GM12878 (cell line): ENCODE measurements at regions not wholly inside any gene's neighbourhood (a gene's known extent, or its start where the extent isn't known, plus 50 kb on each side); places are given as distances from the start of the nearest gene placed in this dataset.

Experiments used
- ATAC-seq: fragments of 200-7000 bp; cut with Tn5 transposase; 3 replicates; pipeline ENCODE4 v1.9.1; 2020; ENCODE audit warnings: mild to moderate bottlenecking, moderate library complexity
- BruUV-seq: library from RNA; stranded (reverse); fragments of 400-500 nt; replicated peaks from 2 replicates; lab custom pipeline; 2021; lab: Mats Ljungman, UMichigan
- CTCF ChIA-PET: fragments of 300-600 bp; sonication (Branson Sonifier 250); formaldehyde crosslinking; extraction: SDS; loops from one replicate; lab custom pipeline; 2021; ENCODE audit warnings: inconsistent platforms; lab: Yijun Ruan, JAX
- POLR2A ChIA-PET: fragments of 350-600 bp; formaldehyde crosslinking; extraction: SDS; loops from one replicate; lab custom pipeline; 2021; ENCODE audit warnings: inconsistent platforms; lab: Charles Lee
- RAD21 ChIA-PET: fragments of 300-600 bp; sonication (Branson Sonifier 250); formaldehyde crosslinking; loops from one replicate; lab custom pipeline; 2023; ENCODE audit warnings: antibody characterized with exemption; ENCODE audit not compliant: unreplicated experiment; lab: Charles Lee
- SMC1A ChIA-PET: fragments of 300-600 bp; sonication (Branson Sonifier 250); formaldehyde crosslinking; loops from one replicate; lab custom pipeline; 2023; ENCODE audit not compliant: unreplicated experiment, uncharacterized antibody; lab: Charles Lee
- DNase-seq: peaks from one replicate; pipeline ENCODE4 v3.0.0-alpha.2; 2011; ENCODE audit warnings: low read depth, low spot score
- FAIRE-seq: peaks from 3 replicates; lab custom pipeline; 2011; peaks lifted over from hg19 to GRCh38; lab: Jason Lieb, UNC
- H2AFZ ChIP-seq: 2 replicates; pipeline ENCODE4 v1.6.0; 2011; ENCODE audit warnings: low read depth, low read length, control low read depth; ENCODE audit not compliant: control insufficient read depth
- H3K27ac ChIP-seq: 2 replicates; pipeline ENCODE4 v1.5.1; 2011; ENCODE audit warnings: control low read depth; ENCODE audit not compliant: control insufficient read depth, insufficient read depth
- H3K27me3 ChIP-seq, 2 experiments: replicated peaks in 1 of 2; 2 replicates each; pipeline versions ENCODE4 v1.6.0 to v1.6.1; 2011; ENCODE audit warnings: low read length in 1 of 2; ENCODE audit not compliant: control insufficient read depth in 2 of 2, insufficient read depth in 2 of 2
- H3K36me3 ChIP-seq, 2 experiments: 2 replicates each; pipeline ENCODE4 v1.5.1; 2011; ENCODE audit warnings: low read length in 1 of 2; ENCODE audit not compliant: control insufficient read depth in 2 of 2, insufficient read depth in 2 of 2
- H3K4me1 ChIP-seq: 2 replicates; pipeline ENCODE4 v1.6.1; 2011; ENCODE audit warnings: mild to moderate bottlenecking, low read length, moderate library complexity, mixed read lengths; ENCODE audit not compliant: control insufficient read depth, insufficient read depth
- H3K4me2 ChIP-seq: 2 replicates; pipeline ENCODE4 v1.6.0; 2011; ENCODE audit warnings: control low read depth; ENCODE audit not compliant: control insufficient read depth, insufficient read depth
- H3K4me3 ChIP-seq: fragments of 200-600 bp; sonication (generic); 2 replicates; pipeline ENCODE4 v1.5.1; 2016
- H3K79me2 ChIP-seq: 2 replicates; pipeline ENCODE4 v1.6.0; 2011; ENCODE audit warnings: low read length; ENCODE audit not compliant: control insufficient read depth, insufficient read depth
- H3K9ac ChIP-seq: 2 replicates; pipeline ENCODE4 v1.8.0; 2011; ENCODE audit warnings: low read length, control low read depth, mixed read lengths; ENCODE audit not compliant: control insufficient read depth, insufficient read depth
- H3K9me3 ChIP-seq: replicated peaks from 3 replicates; pipeline ENCODE4 v1.5.1; 2011; ENCODE audit warnings: mild to moderate bottlenecking, low read length; ENCODE audit not compliant: control insufficient read depth, insufficient read depth
- H4K20me1 ChIP-seq: 2 replicates; pipeline ENCODE4 v1.6.0; 2011; ENCODE audit not compliant: control insufficient read depth, insufficient read depth
- ATF7 ChIP-seq: fragments of 450-650 bp; IDR thresholded peaks from 2 replicates; pipeline ENCODE4 v1.6.1; 2016; ENCODE audit warnings: low read depth, mild to moderate bottlenecking
- BMI1 ChIP-seq: fragments of 450-650 bp; IDR thresholded peaks from 2 replicates; pipeline ENCODE4 v1.6.1; 2016; ENCODE audit warnings: mild to moderate bottlenecking, moderate library complexity, borderline replicate concordance
- CBFB ChIP-seq: IDR thresholded peaks from 2 replicates; pipeline ENCODE4 v1.6.1; 2016; ENCODE audit warnings: antibody characterized with exemption, low read depth
- CBX3 ChIP-seq: fragments of 200-600 bp; sonication (generic); IDR thresholded peaks from 2 replicates; pipeline ENCODE4 v1.6.1; 2016; ENCODE audit warnings: low read depth, borderline replicate concordance
- CREB1 ChIP-seq: IDR thresholded peaks from 2 replicates; pipeline ENCODE4 v1.6.1; 2012; ENCODE audit warnings: low read depth, mild to moderate bottlenecking, inconsistent platforms
- EED ChIP-seq: sonication (generic); IDR thresholded peaks from 2 replicates; pipeline ENCODE4 v1.6.1; 2016; ENCODE audit warnings: antibody characterized with exemption, low read depth
- EP300 ChIP-seq, 2 experiments: fragments of 150-350 bp in 1 of 2; IDR thresholded peaks; 2 replicates each; pipeline ENCODE4 v1.6.1; 2011 to 2012; ENCODE audit warnings: low read depth in 2 of 2, low read length in 2 of 2, borderline replicate concordance in 1 of 2, improper control_type of control experiment in 1 of 2, inconsistent platforms in 1 of 2; ENCODE audit not compliant: control insufficient read depth in 1 of 2
- KLF5 ChIP-seq: fragments of 450-650 bp; IDR thresholded peaks from 2 replicates; pipeline ENCODE4 v1.6.1; 2014; ENCODE audit warnings: mild to moderate bottlenecking; ENCODE audit not compliant: partially characterized antibody
- NFXL1 ChIP-seq: fragments of 450-650 bp; IDR thresholded peaks from 2 replicates; pipeline ENCODE4 v1.6.1; 2017; ENCODE audit warnings: antibody characterized with exemption, mild to moderate bottlenecking, borderline replicate concordance
- PAX5 ChIP-seq: IDR thresholded peaks from 2 replicates; pipeline ENCODE4 v1.6.1; 2011; ENCODE audit warnings: low read depth, low read length, borderline replicate concordance
- POU2F2 ChIP-seq: IDR thresholded peaks from 3 replicates; pipeline ENCODE4 v1.6.1; 2011; ENCODE audit warnings: low read depth, mild to moderate bottlenecking, low read length, borderline replicate concordance
- RCOR1 ChIP-seq: conservative IDR thresholded peaks from 2 replicates; pipeline ENCODE4 v1.6.1; 2012; ENCODE audit warnings: low read depth, low read length, improper control_type of control experiment
- SREBF2 ChIP-seq: IDR thresholded peaks from 2 replicates; pipeline ENCODE4 v1.6.1; 2012; ENCODE audit warnings: mild to moderate bottlenecking, low read length
- STAT3 ChIP-seq: IDR thresholded peaks from 2 replicates; pipeline ENCODE4 v1.6.1; 2011; ENCODE audit warnings: low read depth, low read length, improper control_type of control experiment
- TAF1 ChIP-seq: IDR thresholded peaks from 2 replicates; pipeline ENCODE4 v1.6.1; 2011; ENCODE audit warnings: mild to moderate bottlenecking, low read depth, low read length, borderline replicate concordance
- TCF7 ChIP-seq: IDR thresholded peaks from 2 replicates; pipeline ENCODE4 v1.6.1; 2014; ENCODE audit warnings: antibody characterized with exemption, borderline replicate concordance
- ZNF384 ChIP-seq: IDR thresholded peaks from 2 replicates; pipeline ENCODE4 v1.6.1; 2012; ENCODE audit warnings: low read depth, mild to moderate bottlenecking, low read length, improper control_type of control experiment, borderline replicate concordance
- ZSCAN29 ChIP-seq: fragments of 450-650 bp; IDR thresholded peaks from 2 replicates; pipeline ENCODE4 v1.6.1; 2017; ENCODE audit warnings: mild to moderate bottlenecking, moderate library complexity
- ZZZ3 ChIP-seq: IDR thresholded peaks from 2 replicates; pipeline ENCODE4 v1.6.1; 2011; ENCODE audit warnings: low read depth; ENCODE audit not compliant: control insufficient read depth, insufficient read length
- WGBS: methylation state at CpG from one replicate; pipeline ENCODE4 v1.1.6; 2016; ENCODE audit warnings: low lambda C conversion rate; ENCODE audit not compliant: insufficient replicate concordance, insufficient coverage; ENCODE audit errors: missing lambda C conversion rate; 5-methylcytosine and 5-hydroxymethylcytosine counted together
- in situ Hi-C: fragments of 300-500 bp; cut with MboI; formaldehyde crosslinking; loops from 9 replicates; pipeline ENCODE4 v1.14.3; 2018; ENCODE audit warnings: mixed read lengths
- intact Hi-C: fragments of 100-400 bp; cut with micrococcal nuclease; formaldehyde crosslinking; loops from one replicate; pipeline ENCODE4 v1.14.2; 2022; ENCODE audit not compliant: unreplicated experiment
- TF ChIP-seq, protein P1 (sequence below): IDR thresholded peaks from 2 replicates; pipeline ENCODE4 v1.6.1; 2012; ENCODE audit warnings: low read depth, low read length, improper control_type of control experiment

DNA sequence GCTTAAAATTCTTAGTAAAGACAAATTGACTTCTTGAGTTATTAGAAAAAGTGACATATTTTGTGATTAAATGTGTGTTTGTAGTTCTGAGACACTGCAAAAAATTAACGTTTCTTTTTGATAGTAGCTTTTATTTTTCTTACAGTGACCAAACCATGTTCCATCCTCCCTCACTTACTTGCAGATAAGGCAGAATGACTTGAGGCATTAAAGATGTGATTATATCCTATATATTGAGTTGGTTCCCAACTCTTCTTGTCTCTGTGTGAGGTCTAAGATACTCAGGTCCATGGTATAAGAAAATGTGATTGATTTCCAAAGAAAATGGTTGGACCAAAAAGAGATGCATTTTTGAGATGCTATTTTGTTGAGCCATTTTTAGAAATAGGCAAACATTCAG is 238.3 kb upstream of the NR2F2 start:
- SMC1A ChIA-PET, result interaction anchor here (0.9 to 1.7 kb wide), 3 partner anchors 12 to 231 kb away, joined by 3 read pairs; no protein-coding TSS in a partner anchor
- H4K20me1 ChIP-seq, result no peaks in the 10 kb centered on the region
- no peak for DNase-seq
- no peak overlapping the region for H3K27ac ChIP-seq
- H3K4me1 ChIP-seq, result peaks cover 6% of the 10 kb centered on the region
- 11% methylated on average over 1 of the region's 1 CpG for WGBS
- TF ChIP-seq BMI1 (no peak), TCF7 (no peak), EED (no peak), TAF1 (no peak), KLF5 (no peak), ZNF384 (no peak), RCOR1 (no peak), ATF7 (no peak), CREB1 (no peak), STAT3 (no peak), CBX3 (no peak), PAX5 (no peak), CBFB (no peak), NFXL1 (no peak), ZSCAN29 (no peak), EP300 (IDR thresholded peaks at IDR 0.05; ENCODE audit: borderline replicate concordance in 1 of 2, control insufficient read depth in 1 of 2, low read depth in 2 of 2, low read length in 2 of 2) (no peak), SREBF2 (no peak), POU2F2 (no peak), ZZZ3 (no peak)
- TF ChIP-seq, protein P1, sequence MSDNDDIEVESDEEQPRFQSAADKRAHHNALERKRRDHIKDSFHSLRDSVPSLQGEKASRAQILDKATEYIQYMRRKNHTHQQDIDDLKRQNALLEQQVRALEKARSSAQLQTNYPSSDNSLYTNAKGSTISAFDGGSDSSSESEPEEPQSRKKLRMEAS, result no peak
- no peaks in the 10 kb centered on the region for H3K27me3 ChIP-seq
- CTCF ChIA-PET, result no interaction called here
- ATAC-seq, result no peak
- H3K9me3 ChIP-seq, result no peaks in the 10 kb centered on the region
- in situ Hi-C loops, result no loop called here
- no peak overlapping the region for H3K4me2 ChIP-seq
- no peak for FAIRE-seq
- intact Hi-C loops, result no loop called here
- no peak overlapping the region for H3K4me3 ChIP-seq
- no TSS peak for BruUV-seq
- no peaks in the 10 kb centered on the region for H3K36me3 ChIP-seq
- H2AFZ ChIP-seq, result no peak overlapping the region
- H3K9ac ChIP-seq, result no peak overlapping the region
- POLR2A ChIA-PET, result no interaction called here
- H3K79me2 ChIP-seq, result no peaks in the 10 kb centered on the region
- RAD21 ChIA-PET, result no interaction called here
